ENCODE measurements at regions not wholly inside any gene's neighbourhood (a gene's known extent, or its start where the extent isn't known, plus 50 kb on each side); places are given as distances from the start of the nearest gene placed in this dataset.

DNA sequence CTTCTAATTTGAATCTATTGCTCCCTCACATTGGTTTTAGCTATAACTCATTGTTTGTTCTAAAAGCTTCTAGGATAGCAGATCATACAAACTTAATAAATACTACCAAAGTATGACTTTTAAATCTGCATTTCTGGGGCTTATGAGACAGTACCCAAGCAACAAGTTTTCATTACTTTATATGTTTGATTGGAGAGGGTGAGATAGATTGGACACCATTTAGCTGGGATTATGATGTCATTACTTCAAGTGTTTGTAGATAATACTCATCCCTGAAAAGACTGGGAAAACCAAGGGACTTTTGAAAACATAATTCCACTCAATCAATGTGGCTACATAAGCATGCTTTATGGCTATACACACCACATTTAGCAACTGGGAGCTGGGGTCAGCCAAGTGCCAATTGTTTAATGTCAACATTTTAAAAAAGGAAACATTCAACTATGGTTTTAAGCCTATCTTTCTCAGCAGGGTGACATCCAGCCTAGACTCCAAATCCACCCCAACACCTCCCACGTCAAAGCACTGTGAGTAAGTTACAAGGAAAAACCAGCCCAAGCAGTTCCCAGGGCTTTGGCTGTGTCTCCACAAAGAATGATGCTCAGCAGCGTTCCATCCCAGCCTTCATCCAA lies 119.9 kb downstream of the ETAA1 start:
- DNase-seq (ENCODE audit: low read depth, low spot score), result peak; percentile 51

DNA sequence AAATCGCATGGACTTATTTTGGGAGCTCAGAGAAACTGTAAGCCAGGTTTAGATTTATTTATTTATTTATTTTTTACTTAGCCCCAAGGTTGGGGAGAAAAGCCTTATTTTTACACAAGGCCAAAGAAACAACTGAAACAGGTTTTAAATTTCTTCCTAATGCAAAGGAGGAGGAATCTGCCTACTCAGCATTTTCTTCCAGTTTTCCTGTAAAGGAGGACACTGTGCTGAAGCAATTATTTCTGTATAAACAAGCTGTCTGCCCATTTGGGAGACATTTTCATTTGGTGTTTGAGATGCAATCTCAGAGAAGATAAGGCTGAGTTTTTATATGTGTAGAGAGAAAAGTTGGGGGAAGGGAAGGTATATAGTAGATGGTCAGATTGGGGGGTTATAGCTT lies 125.0 kb downstream of the ETAA1 start:
- no peak for DNase-seq (ENCODE audit: low read depth, low spot score)

DNA sequence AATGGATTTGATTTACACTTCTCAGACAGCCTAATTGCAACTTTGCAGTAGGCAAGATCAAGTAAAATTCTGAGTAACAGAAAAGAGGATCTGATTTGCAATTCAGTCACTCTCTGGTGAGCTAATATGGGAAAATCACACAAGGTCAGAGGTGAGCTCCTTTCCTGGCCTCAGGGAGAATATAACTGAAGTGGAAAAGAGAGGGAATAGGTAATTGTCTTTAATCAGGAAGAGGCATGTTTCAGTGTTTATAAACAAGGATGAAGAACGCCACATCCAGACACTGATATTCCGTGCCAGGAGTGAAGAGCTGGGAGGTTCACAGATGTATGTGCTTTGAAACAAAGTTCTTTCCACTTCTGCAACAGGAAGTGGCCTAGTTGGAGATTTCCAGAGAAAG lies 127.1 kb downstream of the ETAA1 start:
- no peak for DNase-seq (ENCODE audit: low read depth, low spot score)

DNA sequence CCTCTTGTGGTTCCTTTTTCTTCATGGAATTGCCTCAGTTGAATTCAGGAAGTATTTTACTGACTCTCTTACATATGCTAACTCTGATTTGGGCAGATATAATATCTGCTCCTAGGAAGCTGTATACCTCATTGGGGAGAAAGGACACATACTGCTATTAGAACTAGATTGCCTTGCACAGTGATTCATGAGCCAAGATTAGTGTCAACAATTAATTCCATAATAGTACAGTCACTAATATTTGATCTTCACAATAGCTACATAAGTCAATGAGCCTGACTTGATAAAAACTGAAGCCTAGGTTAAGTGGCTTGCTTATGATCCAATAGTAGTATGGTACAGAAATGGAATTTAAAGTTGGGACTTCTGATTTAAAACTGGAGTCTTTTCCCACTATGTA lies 127.6 kb downstream of the ETAA1 start:
- DNase-seq (ENCODE audit: low read depth, low spot score), result no peak

DNA sequence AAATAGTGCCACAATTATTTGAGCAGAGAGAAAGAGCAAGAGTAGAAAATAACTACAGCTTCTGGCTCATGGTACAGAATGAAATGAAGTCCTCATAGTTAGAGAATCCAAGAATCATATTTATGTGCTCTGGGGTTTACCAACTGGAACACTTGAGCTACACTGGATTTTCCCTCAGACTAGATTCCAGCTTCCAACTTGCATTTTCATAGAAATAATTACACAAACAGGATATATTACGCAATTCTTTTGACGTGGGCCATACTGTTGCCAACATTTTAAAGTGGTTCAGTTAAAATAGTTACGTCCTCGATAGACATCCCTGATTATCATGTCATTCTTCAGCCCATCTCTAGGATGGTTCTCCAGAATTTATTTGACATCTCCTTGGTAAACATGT lies 129.2 kb downstream of the ETAA1 start:
- no peak for DNase-seq (ENCODE audit: low read depth, low spot score)

DNA sequence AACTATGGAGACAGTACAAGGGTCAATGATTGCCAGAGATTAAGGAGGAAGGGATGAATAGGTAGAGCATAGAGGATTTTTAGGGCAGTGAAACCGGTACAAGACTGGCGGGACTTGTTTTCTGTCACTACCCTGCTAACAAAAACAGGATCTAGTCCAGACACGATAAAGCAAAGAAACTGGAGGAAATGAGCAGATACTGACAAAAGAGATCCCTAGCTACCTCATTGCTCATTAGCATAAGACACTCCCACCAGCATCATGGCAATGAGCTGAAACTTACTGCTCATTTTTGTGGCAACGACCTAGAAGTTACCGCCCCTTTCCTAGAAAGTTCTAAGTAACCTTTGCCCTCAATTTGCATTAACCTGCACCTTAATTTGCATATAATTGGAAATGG lies 131.2 kb downstream of the ETAA1 start:
- DNase-seq (ENCODE audit: low read depth, low spot score), result no peak

DNA sequence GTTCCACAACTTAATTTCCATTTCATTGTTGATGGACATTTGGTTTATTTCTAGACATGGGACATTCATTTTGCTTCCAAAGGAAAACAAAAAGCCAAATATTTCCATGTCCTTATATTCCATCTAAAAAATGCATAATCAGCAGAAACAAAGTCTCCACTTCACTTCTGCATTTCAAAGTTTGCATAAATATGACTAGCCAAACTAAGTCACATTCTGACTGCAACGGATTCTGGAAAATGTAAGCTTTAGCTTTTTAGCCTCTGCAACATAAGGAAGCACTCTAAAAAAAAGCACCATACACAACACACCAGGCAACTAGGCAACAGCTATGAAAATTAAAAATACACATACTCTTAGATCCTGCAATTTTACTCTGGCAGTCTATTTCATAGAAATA lies 135.3 kb downstream of the ETAA1 start:
- no peak for DNase-seq (ENCODE audit: low read depth, low spot score)

DNA sequence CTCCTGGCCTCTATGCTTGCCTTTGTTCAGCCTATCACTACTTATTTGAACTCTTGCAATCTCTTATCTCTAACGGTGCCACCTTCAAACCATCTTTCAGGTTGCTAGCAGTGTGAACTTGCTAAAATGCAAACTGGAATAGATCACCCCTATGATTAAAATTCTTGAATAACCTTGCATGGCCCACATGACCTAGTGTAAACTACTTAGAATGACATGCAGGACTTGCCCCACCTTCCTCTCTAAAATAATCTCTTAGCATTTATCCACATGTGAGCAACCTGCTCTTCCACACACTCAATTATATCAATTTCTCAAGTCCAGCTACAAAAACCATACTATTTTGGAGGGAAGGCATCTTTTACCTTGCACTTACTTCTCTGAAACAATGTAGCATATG lies 137.6 kb downstream of the ETAA1 start:
- no peak for DNase-seq (ENCODE audit: low read depth, low spot score)

DNA sequence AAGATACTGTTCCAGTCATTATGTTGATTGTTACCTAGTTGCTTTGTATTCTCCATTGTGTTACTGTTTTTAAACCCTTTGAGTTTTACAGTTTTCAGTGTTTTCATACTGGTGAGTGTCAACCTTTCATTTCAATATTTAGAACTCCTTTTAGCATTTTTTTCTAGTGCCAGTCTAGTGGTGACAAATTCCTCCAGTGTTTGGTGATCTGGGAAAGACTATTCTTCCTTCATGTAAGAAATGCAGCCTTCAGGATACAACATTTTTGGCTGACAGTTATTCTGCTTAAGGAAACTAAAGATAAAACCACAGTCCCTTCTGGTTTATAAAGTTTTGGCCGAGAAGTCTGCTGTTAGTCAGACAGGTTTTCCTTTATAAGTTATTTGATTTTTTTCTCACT lies 143.8 kb downstream of the ETAA1 start:
- no peak for DNase-seq (ENCODE audit: low read depth, low spot score)

DNA sequence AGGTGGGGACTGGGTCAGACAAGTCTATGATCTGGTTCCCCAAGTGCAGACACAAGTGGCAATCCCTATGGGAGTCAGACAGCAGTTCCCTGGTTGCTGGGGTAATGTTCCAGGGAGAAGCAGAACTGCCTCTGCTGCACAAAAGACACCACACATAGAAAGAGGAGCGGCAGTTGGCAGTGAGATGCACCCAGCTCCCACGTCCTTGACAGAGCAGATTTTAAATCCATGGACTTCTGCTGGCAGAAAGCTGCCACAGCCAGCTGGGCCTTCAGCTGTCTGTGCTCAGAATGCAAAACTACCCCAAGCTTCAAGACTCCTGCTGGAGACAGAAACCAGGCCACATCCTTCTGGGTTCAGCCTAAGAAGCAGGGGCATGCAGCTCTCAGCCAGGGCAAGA lies 147.2 kb downstream of the ETAA1 start:
- no peak for DNase-seq (ENCODE audit: low read depth, low spot score)

DNA sequence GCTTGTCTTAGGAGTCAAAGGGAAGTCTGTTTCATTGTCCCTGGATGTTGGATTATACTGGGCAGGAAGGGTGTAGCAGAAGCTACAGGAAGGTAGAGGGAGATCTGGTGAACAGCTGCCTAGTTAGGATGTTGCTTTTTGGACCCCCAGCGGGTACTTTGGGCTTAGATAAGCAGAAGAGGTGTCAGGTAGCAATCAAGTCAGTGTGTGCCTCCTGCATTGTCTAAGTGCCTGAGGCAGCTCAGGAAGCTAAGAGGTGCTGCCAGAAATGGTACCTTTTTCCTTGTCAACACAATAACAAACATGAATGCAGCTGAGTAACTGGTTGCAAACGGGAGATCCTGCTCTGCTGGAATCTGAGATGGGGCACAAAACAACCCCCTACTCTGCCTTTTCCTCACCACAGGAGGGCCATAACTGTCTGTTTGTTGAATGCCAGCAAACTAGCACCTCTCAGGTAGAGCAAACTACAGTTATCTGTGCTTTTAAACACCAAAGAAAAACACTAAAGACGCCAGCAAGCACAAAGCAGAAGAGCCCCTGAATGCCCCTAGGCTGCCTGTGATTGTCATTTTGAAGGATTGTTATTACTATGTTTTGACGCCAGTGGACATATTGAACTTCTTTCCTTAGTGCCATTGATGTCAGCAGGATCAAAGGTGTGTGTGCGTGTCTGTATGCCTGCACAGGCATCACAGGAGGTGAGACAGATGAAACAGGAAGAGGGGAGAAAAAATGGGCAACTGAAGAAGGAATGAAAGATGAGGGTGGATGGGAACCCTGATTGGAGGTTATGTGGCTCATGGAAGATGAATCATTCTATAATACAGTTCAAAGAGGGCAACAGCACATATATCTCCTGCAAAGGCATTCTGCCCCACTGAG lies 151.4 kb downstream of the ETAA1 start:
- DNase-seq (ENCODE audit: low read depth, low spot score), result no peak

DNA sequence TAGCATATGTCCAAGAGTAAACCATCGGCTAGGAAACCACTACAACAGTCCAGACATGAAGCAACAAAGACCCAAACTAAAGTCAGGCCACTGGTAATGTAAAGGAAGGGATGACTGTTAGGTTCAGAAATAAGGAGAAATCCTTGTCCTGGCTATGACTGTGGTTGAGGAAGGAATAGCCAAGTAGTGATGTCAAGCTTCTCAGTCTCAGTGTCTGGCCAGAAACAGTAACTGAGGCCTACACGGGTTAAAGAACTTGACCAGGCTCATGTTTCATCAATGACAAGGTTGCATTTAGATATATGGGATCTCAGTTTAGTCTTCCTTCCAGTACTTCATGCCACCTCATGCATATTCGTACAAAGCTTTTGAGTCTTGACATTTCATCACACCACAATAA lies 162.0 kb downstream of the ETAA1 start:
- no peak for DNase-seq (ENCODE audit: low read depth, low spot score)

DNA sequence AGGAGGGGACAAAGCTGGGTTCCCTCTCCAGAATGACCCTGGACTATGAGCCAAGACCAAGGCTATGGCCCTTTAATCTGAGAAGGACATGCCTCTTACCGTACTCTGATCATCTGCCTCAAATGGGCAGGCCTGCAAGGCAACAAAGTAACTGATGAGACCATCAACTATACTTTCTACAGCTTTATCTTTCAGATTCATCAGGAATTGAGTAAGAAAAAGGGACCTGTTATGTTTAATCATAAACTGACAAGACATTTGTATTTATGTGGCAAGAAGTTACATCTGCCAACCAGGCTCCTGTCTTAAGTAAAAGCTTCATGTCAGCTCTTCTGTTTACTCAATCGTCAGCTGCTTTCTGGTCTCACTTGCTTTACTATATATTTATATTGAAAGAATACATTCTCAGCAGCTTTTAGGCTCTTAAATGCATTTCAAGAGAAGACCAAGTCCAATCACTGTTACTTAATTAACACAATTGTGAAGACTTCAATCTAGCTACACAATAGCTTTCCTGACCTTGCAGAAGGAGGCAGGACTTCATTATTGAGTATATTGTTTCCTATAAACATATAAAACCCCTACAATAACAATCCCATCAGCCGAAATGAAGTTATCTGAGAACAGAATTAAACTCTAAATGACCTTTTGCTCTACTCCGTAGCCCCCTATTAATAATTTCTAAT lies 163.8 kb downstream of the ETAA1 start:
- DNase-seq (ENCODE audit: low read depth, low spot score), result no peak

DNA sequence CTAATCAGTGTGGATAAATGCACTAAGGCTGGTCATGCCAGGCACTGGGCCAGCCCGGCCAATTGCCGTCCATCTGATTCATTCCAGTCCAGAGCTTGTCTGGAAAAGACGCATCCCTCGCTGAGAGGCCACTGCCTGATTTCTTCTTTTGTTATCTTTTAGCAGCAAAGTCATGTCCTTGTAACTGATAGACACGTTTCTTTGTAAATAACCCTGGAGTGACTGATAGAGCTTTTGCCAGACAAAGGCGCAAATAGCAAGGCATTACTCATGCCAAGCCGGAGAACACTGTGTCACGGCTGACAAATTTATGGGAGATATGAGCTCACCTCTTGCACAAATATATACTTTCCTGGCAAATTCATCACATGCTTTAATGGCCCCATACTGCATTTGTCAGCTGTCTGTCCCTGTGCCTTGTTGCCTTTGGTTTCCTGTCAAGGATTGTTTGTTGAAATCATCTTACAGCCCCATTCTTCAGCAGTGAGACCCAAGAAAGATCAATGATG lies 164.4 kb downstream of the ETAA1 start:
- no peak for DNase-seq (ENCODE audit: low read depth, low spot score)

DNA sequence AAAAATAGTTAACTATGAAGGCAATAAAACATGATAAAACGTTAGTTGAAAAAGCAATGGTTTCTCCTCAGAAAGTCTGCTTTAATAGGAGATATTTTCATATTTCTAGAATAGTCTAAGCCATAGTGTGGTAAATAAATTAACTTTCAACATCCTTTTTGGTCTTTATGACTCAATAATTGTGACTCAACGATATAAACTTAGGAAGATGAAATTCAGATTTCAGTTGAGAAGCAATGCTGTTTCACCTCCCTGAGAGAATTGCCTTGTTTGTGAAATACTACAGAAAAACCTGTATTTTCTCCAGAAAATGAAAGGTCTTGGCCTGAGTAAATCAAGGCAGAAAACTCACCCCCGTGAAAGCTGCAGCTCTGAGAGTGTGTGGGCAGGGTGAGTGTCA lies 166.9 kb downstream of the ETAA1 start:
- no peak for DNase-seq (ENCODE audit: low read depth, low spot score)

DNA sequence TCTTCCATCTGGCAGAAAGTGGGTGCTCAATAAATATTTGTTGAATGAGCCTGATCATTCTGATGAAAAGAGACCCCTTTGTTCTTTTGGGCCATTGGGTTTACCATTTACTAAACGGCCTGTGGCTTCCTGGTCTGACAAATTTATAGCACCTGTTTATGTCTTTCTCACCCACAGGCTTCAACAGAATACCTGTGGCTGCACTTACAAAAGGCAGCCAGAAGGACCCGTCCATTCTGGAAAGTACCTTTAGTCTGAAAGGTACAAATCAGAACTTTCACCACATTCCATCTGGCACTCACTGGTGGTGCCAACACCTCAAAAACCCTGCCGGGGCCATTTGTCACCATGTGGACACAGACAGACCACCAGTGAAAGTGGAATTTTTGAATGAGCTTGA lies 167.5 kb downstream of the ETAA1 start:
- no peak for DNase-seq (ENCODE audit: low read depth, low spot score)

DNA sequence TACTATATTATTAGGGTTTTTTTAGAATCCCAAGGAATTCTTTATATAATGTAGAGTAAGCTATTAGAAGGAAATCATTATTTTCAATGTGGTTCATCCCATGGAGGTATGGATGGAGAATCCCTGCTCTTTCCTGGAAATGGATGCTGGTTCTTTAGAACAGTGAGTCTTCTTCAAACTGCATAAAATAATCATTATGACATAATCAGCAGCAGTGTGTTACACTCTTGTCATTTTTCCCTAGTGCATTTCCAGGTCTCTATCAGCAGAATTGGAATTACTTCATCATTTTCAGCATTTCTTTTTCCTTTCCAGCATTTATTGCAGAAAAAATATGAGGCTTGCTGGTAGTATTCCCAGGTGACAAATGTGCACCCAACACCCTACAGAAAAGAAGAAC lies 168.1 kb downstream of the ETAA1 start:
- DNase-seq (ENCODE audit: low read depth, low spot score), result no peak

DNA sequence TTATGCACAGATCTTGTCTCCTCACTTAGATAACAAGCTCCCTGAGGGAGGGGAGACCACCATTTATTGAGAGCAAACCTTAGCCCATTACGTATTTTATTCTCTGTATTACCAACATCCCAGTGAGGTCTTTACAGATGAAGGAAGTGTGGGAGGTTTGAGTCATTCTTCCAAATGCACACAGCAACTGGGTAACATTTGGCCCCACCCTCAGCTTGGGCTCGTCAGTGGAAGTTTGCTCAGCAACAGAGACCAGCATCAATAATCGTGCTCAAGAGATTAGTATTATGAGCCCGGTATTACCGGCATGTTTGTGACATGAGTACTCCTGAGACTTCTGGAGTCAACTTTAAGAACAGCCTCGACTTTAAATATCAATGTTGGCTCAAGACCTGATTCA lies 168.6 kb downstream of the ETAA1 start:
- peak; percentile 5 for DNase-seq (ENCODE audit: low read depth, low spot score)

DNA sequence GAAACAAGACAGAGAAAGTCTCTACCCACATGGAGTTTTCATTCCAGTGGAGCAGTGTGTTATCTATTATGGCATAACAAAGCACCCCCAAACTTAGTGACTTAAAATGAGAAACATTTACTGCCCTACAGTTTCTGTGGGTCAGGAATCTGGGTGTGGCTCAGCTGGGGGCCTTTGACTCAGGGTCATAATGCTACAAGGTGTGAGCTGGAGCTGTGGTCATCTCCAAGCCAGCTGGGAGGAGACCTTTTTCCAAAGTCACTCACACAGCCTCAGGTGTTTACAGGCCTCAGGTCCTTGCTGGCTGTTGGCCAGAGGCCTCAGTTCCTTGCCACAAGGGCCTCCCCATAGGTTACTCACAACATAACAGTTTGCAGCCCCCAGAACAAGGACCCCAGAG lies 169.2 kb downstream of the ETAA1 start:
- no peak for DNase-seq (ENCODE audit: low read depth, low spot score)

DNA sequence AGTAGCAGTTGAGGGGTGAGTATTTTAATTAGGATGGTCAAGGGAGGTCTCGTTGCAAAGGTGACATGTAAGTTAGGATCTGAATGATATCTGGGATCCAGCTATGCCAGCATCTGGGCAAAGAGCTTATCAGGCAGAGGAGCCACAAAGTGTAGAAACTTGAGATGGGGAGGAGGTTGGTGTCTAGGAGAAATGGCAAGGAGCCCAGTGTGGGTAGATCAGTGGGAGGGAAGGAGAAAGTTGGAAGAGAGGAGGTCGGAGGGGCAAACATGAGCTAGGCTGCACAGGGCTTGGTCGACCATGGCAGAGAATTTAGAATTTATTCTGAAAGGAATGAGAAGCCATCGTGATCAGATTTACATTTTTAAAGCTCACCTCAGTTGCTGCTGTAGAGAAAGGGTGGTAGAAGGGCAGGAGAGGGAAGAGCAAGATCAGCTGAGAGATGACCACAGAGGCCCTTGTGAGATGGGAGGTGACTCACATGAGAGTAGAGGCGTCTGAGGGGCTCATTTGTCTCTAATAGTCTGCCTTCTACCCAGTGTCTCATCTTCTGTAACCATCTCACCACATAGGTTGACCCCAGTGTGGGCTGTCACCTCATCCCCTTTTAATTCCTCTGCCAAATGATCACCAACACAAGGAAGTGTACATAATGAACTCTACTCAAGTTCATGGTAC lies 170.0 kb downstream of the ETAA1 start:
- DNase-seq (ENCODE audit: low read depth, low spot score), result no peak

DNA sequence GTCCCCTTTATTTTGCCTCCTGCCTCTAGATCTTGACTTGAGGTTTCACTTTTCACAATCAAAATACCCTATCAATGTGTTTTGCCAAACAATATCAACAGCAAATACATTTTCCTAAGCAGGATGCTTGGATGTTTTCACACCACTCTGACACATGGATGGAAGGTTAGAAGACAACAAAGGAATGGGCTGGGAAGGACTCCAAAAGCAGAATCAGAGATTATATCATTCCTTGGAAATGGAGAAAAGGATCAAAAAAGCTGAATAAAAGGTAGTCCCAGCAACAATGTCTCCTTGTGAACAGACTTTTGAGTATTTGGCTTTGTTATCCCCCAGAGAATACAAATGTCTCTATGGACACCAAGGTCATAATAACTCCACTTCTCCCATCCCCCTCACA lies 170.8 kb downstream of the ETAA1 start:
- no peak for DNase-seq (ENCODE audit: low read depth, low spot score)

DNA sequence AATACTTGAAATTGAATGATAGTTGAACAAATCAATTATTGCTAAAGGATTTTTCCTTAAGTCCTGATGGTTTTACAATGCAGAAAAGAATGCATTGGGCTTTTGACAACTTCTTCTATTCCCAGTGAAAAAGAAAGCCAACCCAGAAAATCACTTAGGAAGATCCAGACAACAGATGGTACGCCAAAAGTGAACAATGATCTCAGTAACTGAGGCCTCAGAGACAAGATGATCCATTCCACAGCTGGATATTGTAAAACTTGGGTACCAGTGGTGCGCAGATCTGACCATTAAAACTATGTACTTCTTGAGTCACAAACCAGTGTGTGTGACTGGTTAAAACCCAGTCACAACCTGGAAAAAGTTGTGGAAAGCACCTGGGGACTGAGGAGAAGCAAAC lies 173.5 kb downstream of the ETAA1 start:
- no peak for DNase-seq (ENCODE audit: low read depth, low spot score)

All from brain pericyte (primary cell).